T47D (cell line): ENCODE measurements at regions not wholly inside any gene's neighbourhood (a gene's known extent, or its start where the extent isn't known, plus 50 kb on each side); places are given as distances from the start of the nearest gene placed in this dataset.

ENCODE experiments used
- DNase-seq, 2 experiments: peaks; one replicate each; pipeline versions ENCODE4 v3.0.0 to v3.0.0-alpha.2; 2011 to 2012; ENCODE audit warnings: low read depth in 1 of 2, low spot score in 1 of 2
- JUND ChIP-seq: IDR thresholded peaks from 2 replicates; pipeline ENCODE4 v1.6.1; 2012; ENCODE audit warnings: low read depth
- in situ Hi-C: cut with HindIII; loops from 2 replicates; pipeline ENCODE4 v1.10.0; 2016; ENCODE audit warnings: low sequenced_read_pairs, low pct_unique_long_range_greater_than_20kb

DNA sequence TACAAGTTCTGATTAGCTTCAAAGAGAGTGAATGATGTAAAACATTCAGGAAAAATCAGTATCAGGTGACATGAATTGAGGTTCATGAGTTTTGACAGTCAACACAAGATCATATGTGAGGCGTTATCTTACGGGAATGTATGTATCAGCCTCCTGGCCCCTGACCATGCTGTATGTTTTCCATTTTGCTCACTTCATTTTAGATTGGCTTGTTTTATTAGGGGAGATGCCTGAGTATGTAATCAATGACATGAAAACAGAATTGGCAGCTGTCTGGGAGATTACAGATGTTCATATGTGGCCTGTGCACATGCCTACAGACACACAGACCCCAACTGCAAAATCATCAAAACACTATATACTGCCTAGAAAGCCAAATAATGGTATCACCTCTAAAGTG is 168.5 kb upstream of the RND3 start:
- DNase-seq: no peak
- no peak for TF ChIP-seq JUND
- in situ Hi-C loops: no loop called here

DNA sequence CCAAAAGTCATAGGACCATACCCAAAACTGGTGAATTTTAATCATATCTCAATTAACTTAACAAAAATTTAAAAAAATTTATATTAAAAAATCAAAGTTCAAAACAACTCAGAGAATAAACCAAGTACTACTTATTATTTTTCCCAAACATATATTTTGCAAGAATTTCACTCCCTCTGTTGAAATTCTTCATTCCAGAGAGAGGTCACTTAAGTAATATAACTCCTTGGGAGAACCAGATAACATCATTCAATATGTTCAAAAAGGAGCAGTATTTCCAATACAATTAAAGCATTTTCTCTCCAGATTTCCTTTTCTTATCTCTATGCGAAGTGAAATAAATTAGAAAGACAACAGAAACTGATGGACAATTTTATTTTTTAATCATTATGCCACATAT is 165.9 kb upstream of the RND3 start:
- in situ Hi-C loops: no loop called here
- TF ChIP-seq JUND: no peak
- no peak for DNase-seq

DNA sequence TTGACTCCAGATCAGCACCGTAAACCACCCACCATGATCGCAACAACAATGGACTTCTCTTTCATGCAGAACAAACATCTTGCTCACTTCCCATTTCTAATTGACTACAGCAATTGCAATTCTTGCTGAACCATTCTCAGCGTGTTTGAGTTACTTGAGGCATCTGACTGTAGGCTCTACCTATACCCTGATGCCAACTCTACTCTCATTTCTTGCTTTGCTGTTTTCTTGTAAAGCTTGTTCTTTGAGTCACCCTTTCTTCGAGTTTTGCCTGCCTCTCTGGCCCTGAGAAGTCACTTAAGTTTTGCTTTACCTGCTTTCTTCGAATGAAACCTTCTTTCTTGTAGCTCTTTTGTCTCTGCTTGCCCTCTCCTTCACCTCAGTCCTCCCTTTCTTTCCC is 160.5 kb upstream of the RND3 start:
- in situ Hi-C loops: no loop called here
- DNase-seq: no peak
- no peak for TF ChIP-seq JUND

- no peak for TF ChIP-seq JUND
- in situ Hi-C loops: no loop called here
- DNase-seq: no peak
Measured at GRCh38 chr2:150646746-150647145, 159.3 kb upstream of the RND3 start.

DNA sequence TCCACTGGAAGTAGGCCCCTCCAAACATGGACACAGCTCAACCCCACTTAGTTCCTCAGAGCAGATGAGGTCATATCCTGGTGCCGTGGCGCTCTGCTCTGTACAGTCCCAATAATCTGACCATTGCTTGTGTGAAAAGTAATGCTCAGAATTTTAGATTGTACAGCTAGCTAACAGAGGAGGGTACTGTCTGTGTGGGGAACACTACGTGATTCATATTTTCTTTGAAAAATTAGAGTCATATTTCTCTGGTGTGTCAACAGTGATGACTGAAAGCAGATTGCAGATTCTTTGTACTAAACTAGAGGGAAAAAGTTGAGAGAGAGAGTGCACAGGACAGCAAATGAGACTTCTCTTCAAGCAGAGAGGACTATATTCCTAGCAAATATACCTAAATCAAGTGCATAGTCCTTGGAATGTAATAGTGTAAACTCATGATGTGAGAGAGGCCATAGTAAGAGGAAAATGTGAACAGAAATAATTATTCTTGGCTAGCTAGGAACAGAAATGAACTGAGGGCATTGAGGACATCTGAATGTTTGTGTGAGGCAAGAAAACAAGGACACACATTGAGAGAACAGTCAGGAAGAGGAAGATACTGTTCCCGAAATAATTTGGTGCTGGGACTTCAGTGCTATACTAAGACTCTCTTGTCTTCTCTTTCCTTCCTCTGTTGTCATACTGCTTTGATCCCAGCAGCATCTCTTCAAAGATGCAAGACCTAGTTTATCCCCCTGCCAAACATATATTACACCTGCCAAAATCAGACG is 157.0 kb upstream of the RND3 start:
- TF ChIP-seq JUND: no peak

GRCh38 chr2:150643114-150643725 is 155.8 kb upstream of the RND3 start:
- DNase-seq: no peak
- TF ChIP-seq JUND: no peak
- in situ Hi-C loops: no loop called here

More for the DNA sequence above, 157.0 kb upstream of the RND3 start:
- in situ Hi-C loops: no loop called here
- DNase-seq: no peak

GRCh38 chr2:150640039-150640438 is 152.6 kb upstream of the RND3 start:
- DNase-seq: no peak
- in situ Hi-C loops: no loop called here
- no peak for TF ChIP-seq JUND

GRCh38 chr2:150639383-150639782 is 151.9 kb upstream of the RND3 start:
- in situ Hi-C loops: no loop called here
- DNase-seq: no peak
- TF ChIP-seq JUND: no peak

DNA sequence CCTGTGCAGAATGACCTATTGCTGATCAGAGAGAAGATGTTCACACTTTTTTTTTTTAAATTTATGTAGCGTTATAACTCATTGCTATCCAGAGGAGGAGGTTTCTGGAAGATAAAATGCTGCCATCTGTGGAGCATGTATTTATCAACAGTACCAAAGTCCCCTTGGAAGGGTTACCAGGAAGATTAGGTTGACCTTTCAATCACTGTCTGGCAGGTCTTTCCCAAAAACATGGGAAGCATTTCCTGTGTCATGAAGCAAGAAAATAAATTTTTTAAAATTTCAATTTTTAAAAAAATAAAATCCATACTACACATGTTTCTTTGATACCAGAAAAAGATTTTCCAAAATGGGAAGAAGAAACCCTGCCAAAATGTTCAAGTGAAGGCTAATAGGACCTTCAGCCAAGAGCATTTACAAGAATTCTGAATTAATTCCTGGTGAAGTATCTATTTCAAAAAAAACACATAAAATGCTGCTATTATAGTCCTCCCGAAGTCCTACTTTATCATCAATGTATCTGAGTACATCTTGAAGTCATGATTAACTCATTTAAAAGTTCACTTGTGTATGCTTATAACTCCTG is 143.9 kb upstream of the RND3 start:
- TF ChIP-seq JUND: no peak
- in situ Hi-C loops: no loop called here
- DNase-seq: no peak

DNA sequence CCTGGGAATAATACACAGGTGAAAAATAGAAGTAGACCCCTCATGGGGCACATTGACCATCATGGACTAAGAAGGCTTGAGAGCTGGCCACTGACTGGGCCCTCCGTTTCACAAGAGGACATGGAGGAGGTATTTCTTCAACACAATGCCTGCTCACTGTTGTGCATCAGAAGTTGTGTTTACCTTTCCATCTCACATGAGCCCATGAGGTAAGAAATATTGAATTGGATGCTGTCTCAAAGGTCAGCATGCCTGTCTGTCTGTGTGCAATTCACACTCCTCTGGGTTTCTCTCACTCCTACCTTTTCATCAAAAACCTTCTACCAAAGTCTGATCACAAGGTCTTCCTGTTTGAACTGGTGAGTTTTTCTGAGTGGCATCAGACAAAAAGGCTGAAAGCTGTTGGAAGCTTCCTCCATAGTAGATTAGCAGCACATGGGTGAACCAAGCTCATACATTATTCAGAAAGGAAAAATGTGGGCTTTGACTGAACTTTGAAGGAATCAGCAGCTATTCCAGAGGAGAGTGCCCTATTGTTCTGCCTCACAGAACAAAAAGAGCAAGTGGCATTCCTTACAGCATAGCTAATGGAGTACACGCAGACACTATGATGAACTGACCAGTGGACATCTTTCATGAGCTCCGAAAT is 143.2 kb upstream of the RND3 start:
- DNase-seq: no peak
- TF ChIP-seq JUND: no peak
- in situ Hi-C loops: no loop called here

GRCh38 chr2:150627526-150627925 is 140.1 kb upstream of the RND3 start:
- TF ChIP-seq JUND: no peak
- no peak for DNase-seq
- in situ Hi-C loops: no loop called here

GRCh38 chr2:150626934-150627411 is 139.5 kb upstream of the RND3 start:
- no peak for TF ChIP-seq JUND
- no peak for DNase-seq
- in situ Hi-C loops: no loop called here

DNA sequence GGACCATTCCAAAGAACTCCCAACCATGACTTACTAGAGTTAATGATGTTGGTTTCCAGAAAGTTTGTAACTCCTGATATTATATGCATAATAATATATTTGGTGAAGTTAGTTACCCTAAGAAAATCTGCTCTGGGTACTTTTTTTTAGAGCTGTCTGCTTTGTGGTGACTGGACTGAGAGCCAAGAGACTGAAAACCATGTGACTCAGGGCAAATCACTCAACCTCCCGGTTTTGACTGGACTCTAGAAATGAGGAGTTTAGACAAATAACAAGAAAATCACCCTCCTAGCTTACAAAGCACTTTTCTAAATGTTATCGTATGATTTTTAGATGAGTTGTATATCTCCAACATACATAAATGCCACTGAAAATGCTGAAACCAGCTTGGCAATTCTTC is 138.3 kb upstream of the RND3 start:
- in situ Hi-C loops: no loop called here
- no peak for TF ChIP-seq JUND
- DNase-seq: no peak
